ENCODE measurements at regions not wholly inside any gene's neighbourhood (a gene's known extent, or its start where the extent isn't known, plus 50 kb on each side); places are given as distances from the start of the nearest gene placed in this dataset.
"Not testable (repeated sequence)": the region's sequence is repeated elsewhere in the genome, so short reads cannot be mapped to it uniquely, and the experiment has no call there.

DNA sequence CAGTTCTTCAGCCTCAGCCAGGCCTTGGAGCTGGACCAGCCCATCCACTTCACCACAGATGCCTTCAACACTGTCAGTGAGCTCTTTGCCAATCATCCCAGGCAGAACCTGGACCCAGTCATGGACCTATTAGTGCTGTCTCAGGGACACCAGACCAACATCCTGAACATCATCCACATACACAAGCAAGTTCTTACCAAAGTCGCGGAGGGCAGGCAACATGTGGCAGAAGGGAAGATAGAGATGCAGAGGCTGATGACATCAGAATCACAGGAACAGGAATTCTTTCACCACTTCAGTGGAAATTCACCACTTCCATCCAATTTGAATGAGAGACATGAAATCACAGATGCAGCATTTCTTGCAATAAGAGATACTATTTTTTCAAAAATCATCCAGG, 845.3 kb downstream of the FOXD4L5 start:
- DNase-seq (ENCODE audit: extremely low read depth, insufficient read length); H3K36me3 ChIP-seq (ENCODE audit: control insufficient read depth, insufficient read depth, low read length); H3K4me3 ChIP-seq (replicated peaks; ENCODE audit: low read depth, low read length); H3K27me3 ChIP-seq (replicated peaks; ENCODE audit: control insufficient read depth, insufficient read depth, low read length): not testable (repeated sequence)

All from GM06990 (cell line).